MM.1S (cell line): ENCODE measurements at regions not wholly inside any gene's neighbourhood (a gene's known extent, or its start where the extent isn't known, plus 50 kb on each side); places are given as distances from the start of the nearest gene placed in this dataset.

Experiments
- DNase-seq: peaks from one replicate; pipeline ENCODE4 v3.0.0-alpha.2; 2015
- H2AFZ ChIP-seq: fragments of 300-600 bp; sonication (generic); 2 replicates; pipeline ENCODE4 v1.6.0; 2016; ENCODE audit warnings: antibody characterized with exemption, low read length
- H3F3A ChIP-seq: fragments of 300-600 bp; sonication (generic); 2 replicates; pipeline ENCODE4 v1.6.1; 2016; ENCODE audit warnings: mild to moderate bottlenecking, antibody characterized with exemption, low read length, moderate library complexity, mixed read lengths; ENCODE audit not compliant: insufficient read depth
- H3K27ac ChIP-seq: fragments of 300-600 bp; sonication (generic); 2 replicates; pipeline ENCODE4 v1.5.1; 2016; ENCODE audit warnings: mild to moderate bottlenecking, low read length
- H3K27me3 ChIP-seq: fragments of 300-600 bp; sonication (generic); replicated peaks from 2 replicates; pipeline ENCODE4 v1.6.0; 2016; ENCODE audit warnings: low read length; ENCODE audit not compliant: insufficient read depth
- H3K36me3 ChIP-seq: fragments of 300-600 bp; sonication (generic); replicated peaks from 2 replicates; pipeline ENCODE4 v1.6.1; 2016; ENCODE audit warnings: mild to moderate bottlenecking, low read length, mixed read lengths; ENCODE audit not compliant: insufficient read depth
- H3K4me1 ChIP-seq: fragments of 300-600 bp; sonication (generic); 2 replicates; pipeline ENCODE4 v1.6.1; 2016; ENCODE audit warnings: low read length, mixed read lengths
- H3K4me2 ChIP-seq: fragments of 300-600 bp; sonication (generic); 2 replicates; pipeline ENCODE4 v1.6.0; 2016; ENCODE audit warnings: low read depth, low read length
- H3K4me3 ChIP-seq: fragments of 300-600 bp; sonication (generic); 2 replicates; pipeline ENCODE4 v1.5.1; 2016; ENCODE audit warnings: low read length, mixed read lengths
- H3K79me2 ChIP-seq: fragments of 300-600 bp; sonication (generic); 2 replicates; pipeline ENCODE4 v1.6.1; 2016; ENCODE audit warnings: mixed run types, low read length, mixed read lengths
- H3K9ac ChIP-seq: fragments of 300-600 bp; sonication (generic); 2 replicates; pipeline ENCODE4 v1.6.1; 2016; ENCODE audit warnings: low read length, mixed read lengths
- H3K9me2 ChIP-seq: fragments of 300-600 bp; sonication (generic); replicated peaks from 2 replicates; pipeline ENCODE4 v1.6.1; 2016; ENCODE audit warnings: mild to moderate bottlenecking, low read length, mixed read lengths; ENCODE audit not compliant: insufficient read depth
- H3K9me3 ChIP-seq: fragments of 300-600 bp; sonication (generic); replicated peaks from 2 replicates; pipeline ENCODE4 v1.6.1; 2016; ENCODE audit warnings: mild to moderate bottlenecking, low read length, mixed read lengths; ENCODE audit not compliant: insufficient read depth
- H4K20me1 ChIP-seq: fragments of 300-600 bp; sonication (generic); 2 replicates; pipeline ENCODE4 v1.6.1; 2016; ENCODE audit warnings: mild to moderate bottlenecking, low read length, moderate library complexity, mixed read lengths; ENCODE audit not compliant: insufficient read depth
- CTCF ChIP-seq: fragments of 300-600 bp; sonication (generic); IDR thresholded peaks from 2 replicates; pipeline ENCODE4 v1.5.1; 2016; ENCODE audit warnings: antibody characterized with exemption, low read length, mixed read lengths
- EZH2 ChIP-seq: fragments of 300-600 bp; sonication (generic); optimal IDR thresholded peaks from 2 replicates; pipeline ENCODE3; 2017; ENCODE audit warnings: low read depth, mild to moderate bottlenecking, antibody characterized with exemption, low read length, mixed read lengths
- EZH2phosphoT487 ChIP-seq: fragments of 300-600 bp; sonication (generic); IDR thresholded peaks from 2 replicates; pipeline ENCODE4 v1.6.1; 2018; ENCODE audit warnings: antibody characterized with exemption, low read length

DNA sequence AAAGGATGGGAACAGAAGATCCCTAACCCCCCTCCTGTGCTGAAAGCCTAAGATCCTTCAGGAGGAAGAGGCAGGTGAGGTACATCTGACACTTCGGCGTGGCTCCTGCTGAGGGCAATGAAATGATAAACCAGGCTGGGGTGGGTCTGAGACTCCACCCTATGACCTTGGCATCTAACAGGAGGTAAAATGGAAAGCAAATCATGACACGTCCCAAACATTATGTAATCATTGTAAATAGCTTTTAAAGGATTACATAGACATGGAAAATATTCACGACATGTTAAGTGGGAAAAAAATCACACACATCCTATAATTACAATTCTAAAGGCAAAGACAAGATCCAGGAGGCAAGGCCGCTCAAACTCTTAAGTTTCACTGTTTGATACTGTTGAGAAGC, 70.5 kb downstream of the LINC01488 start:
- H3K27ac ChIP-seq: no peak overlapping the region
- H2AFZ ChIP-seq: no peak overlapping the region
- H3K79me2 ChIP-seq: no peaks in the 10 kb centered on the region
- peaks cover 14% of the 10 kb centered on the region; the same call in 1 of the 2 replicates for H3K27me3 ChIP-seq
- H4K20me1 ChIP-seq: no peaks in the 10 kb centered on the region
- H3K36me3 ChIP-seq: no peaks in the 10 kb centered on the region
- H3K9me3 ChIP-seq: no peaks in the 10 kb centered on the region
- H3K4me2 ChIP-seq: no peak overlapping the region
- TF ChIP-seq EZH2phosphoT487 (no peak), CTCF (no peak), EZH2 (no peak)
- H3K4me3 ChIP-seq: no peak overlapping the region
- no peak for DNase-seq
- H3K4me1 ChIP-seq: no peaks in the 10 kb centered on the region
- H3K9me2 ChIP-seq: no peaks in the 10 kb centered on the region
- H3F3A ChIP-seq: no peaks in the 10 kb centered on the region
- no peak overlapping the region for H3K9ac ChIP-seq

- no peaks in the 10 kb centered on the region for H3K36me3 ChIP-seq
- H3K9me3 ChIP-seq: no peaks in the 10 kb centered on the region
- H3K27me3 ChIP-seq: peaks cover 14% of the 10 kb centered on the region; the same call in 1 of the 2 replicates
- no peaks in the 10 kb centered on the region for H4K20me1 ChIP-seq
- no peak overlapping the region for H3K4me3 ChIP-seq
- H2AFZ ChIP-seq: no peak overlapping the region
- no peak for DNase-seq
- H3K79me2 ChIP-seq: no peaks in the 10 kb centered on the region
- H3F3A ChIP-seq: no peaks in the 10 kb centered on the region
- no peaks in the 10 kb centered on the region for H3K9me2 ChIP-seq
- H3K4me2 ChIP-seq: no peak overlapping the region
- TF ChIP-seq CTCF (no peak), EZH2 (no peak), EZH2phosphoT487 (no peak)
- no peak overlapping the region for H3K27ac ChIP-seq
- no peak overlapping the region for H3K9ac ChIP-seq
- no peaks in the 10 kb centered on the region for H3K4me1 ChIP-seq
These were observed 71.5 kb downstream of the LINC01488 start for GRCh38 chr11:69552951-69553350.

DNA sequence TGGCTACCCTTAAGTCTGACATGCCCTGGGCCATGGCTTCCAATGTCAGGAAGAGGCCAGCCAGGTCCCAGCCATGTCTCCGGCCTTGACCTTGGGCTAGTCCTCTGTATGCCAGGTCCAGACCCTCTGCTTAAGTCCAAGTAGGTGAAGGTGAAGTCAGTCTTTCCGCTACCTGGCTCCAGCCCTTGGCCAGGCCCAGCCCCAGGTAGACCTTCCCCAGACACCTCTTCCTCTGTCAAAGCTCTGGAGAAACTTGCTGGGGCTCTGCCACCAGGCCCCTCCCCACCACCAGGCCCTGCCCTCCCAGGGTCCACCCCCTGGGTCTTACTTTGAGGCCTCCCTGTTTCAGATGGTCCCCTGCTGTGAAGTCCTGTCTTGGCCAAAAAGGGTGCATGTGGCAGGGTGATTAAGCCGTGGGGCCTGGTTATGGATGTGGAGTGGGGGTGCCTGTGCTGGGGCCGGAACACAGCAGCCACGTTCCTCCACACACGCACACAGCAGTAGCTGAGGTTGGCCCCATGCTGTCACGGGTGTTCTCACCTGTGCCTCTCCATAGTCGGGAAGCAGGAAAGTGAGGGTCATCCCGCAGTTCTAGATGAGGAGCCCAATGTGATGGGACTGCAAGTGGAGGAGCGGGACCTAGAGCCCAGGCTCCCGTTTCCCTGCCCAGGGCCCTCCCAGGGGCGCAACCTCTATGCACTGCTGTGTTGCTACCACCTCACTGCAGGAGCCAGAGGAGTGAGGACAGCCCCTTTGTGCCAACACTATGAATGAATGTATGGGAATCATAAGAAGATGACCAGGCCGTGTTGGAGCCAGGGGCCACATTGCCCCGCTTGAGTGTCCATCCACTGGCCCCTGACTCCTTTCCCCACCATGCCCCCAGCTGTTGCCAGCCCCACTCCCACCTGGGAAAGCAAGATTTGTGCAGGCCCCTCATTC, 72.2 kb downstream of the LINC01488 start:
- H3K4me1 ChIP-seq: no peaks in the 10 kb centered on the region
- no peak for TF ChIP-seq EZH2phosphoT487
- TF ChIP-seq EZH2: no peak
- TF ChIP-seq CTCF: no peak
- no peaks in the 10 kb centered on the region for H3K9me3 ChIP-seq
- H3K9ac ChIP-seq: no peak overlapping the region
- no peak overlapping the region for H3K4me3 ChIP-seq
- peaks cover 8% of the 10 kb centered on the region; the same call in 1 of the 2 replicates for H3K27me3 ChIP-seq
- H3K27ac ChIP-seq: no peak overlapping the region
- no peak overlapping the region for H3K4me2 ChIP-seq
- H2AFZ ChIP-seq: no peak overlapping the region
- H3K79me2 ChIP-seq: no peaks in the 10 kb centered on the region
- H3K9me2 ChIP-seq: no peaks in the 10 kb centered on the region
- H3F3A ChIP-seq: no peaks in the 10 kb centered on the region
- H4K20me1 ChIP-seq: no peaks in the 10 kb centered on the region
- no peaks in the 10 kb centered on the region for H3K36me3 ChIP-seq
- DNase-seq: no peak
